GM12878 (cell line): ENCODE measurements at regions not wholly inside any gene's neighbourhood (a gene's known extent, or its start where the extent isn't known, plus 50 kb on each side); places are given as distances from the start of the nearest gene placed in this dataset.

Experiments used
- ATAC-seq: fragments of 200-7000 bp; cut with Tn5 transposase; 3 replicates; pipeline ENCODE4 v1.9.1; 2020; ENCODE audit warnings: mild to moderate bottlenecking, moderate library complexity
- BruUV-seq: library from RNA; stranded (reverse); fragments of 400-500 nt; replicated peaks from 2 replicates; lab custom pipeline; 2021; lab: Mats Ljungman, UMichigan
- CTCF ChIA-PET: fragments of 300-600 bp; sonication (Branson Sonifier 250); formaldehyde crosslinking; extraction: SDS; loops from one replicate; lab custom pipeline; 2021; ENCODE audit warnings: inconsistent platforms; lab: Yijun Ruan, JAX
- POLR2A ChIA-PET: fragments of 350-600 bp; formaldehyde crosslinking; extraction: SDS; loops from one replicate; lab custom pipeline; 2021; ENCODE audit warnings: inconsistent platforms; lab: Charles Lee
- RAD21 ChIA-PET: fragments of 300-600 bp; sonication (Branson Sonifier 250); formaldehyde crosslinking; loops from one replicate; lab custom pipeline; 2023; ENCODE audit warnings: antibody characterized with exemption; ENCODE audit not compliant: unreplicated experiment; lab: Charles Lee
- SMC1A ChIA-PET: fragments of 300-600 bp; sonication (Branson Sonifier 250); formaldehyde crosslinking; loops from one replicate; lab custom pipeline; 2023; ENCODE audit not compliant: unreplicated experiment, uncharacterized antibody; lab: Charles Lee
- DNase-seq: peaks from one replicate; pipeline ENCODE4 v3.0.0-alpha.2; 2011; ENCODE audit warnings: low read depth, low spot score
- FAIRE-seq: peaks from 3 replicates; lab custom pipeline; 2011; peaks lifted over from hg19 to GRCh38; lab: Jason Lieb, UNC
- H2AFZ ChIP-seq: 2 replicates; pipeline ENCODE4 v1.6.0; 2011; ENCODE audit warnings: low read depth, low read length, control low read depth; ENCODE audit not compliant: control insufficient read depth
- H3K27ac ChIP-seq: 2 replicates; pipeline ENCODE4 v1.5.1; 2011; ENCODE audit warnings: control low read depth; ENCODE audit not compliant: control insufficient read depth, insufficient read depth
- H3K27me3 ChIP-seq, 2 experiments: replicated peaks in 1 of 2; 2 replicates each; pipeline versions ENCODE4 v1.6.0 to v1.6.1; 2011; ENCODE audit warnings: low read length in 1 of 2; ENCODE audit not compliant: control insufficient read depth in 2 of 2, insufficient read depth in 2 of 2
- H3K36me3 ChIP-seq, 2 experiments: 2 replicates each; pipeline ENCODE4 v1.5.1; 2011; ENCODE audit warnings: low read length in 1 of 2; ENCODE audit not compliant: control insufficient read depth in 2 of 2, insufficient read depth in 2 of 2
- H3K4me1 ChIP-seq: 2 replicates; pipeline ENCODE4 v1.6.1; 2011; ENCODE audit warnings: mild to moderate bottlenecking, low read length, moderate library complexity, mixed read lengths; ENCODE audit not compliant: control insufficient read depth, insufficient read depth
- H3K4me2 ChIP-seq: 2 replicates; pipeline ENCODE4 v1.6.0; 2011; ENCODE audit warnings: control low read depth; ENCODE audit not compliant: control insufficient read depth, insufficient read depth
- H3K4me3 ChIP-seq: fragments of 200-600 bp; sonication (generic); 2 replicates; pipeline ENCODE4 v1.5.1; 2016
- H3K79me2 ChIP-seq: 2 replicates; pipeline ENCODE4 v1.6.0; 2011; ENCODE audit warnings: low read length; ENCODE audit not compliant: control insufficient read depth, insufficient read depth
- H3K9ac ChIP-seq: 2 replicates; pipeline ENCODE4 v1.8.0; 2011; ENCODE audit warnings: low read length, control low read depth, mixed read lengths; ENCODE audit not compliant: control insufficient read depth, insufficient read depth
- H3K9me3 ChIP-seq: replicated peaks from 3 replicates; pipeline ENCODE4 v1.5.1; 2011; ENCODE audit warnings: mild to moderate bottlenecking, low read length; ENCODE audit not compliant: control insufficient read depth, insufficient read depth
- H4K20me1 ChIP-seq: 2 replicates; pipeline ENCODE4 v1.6.0; 2011; ENCODE audit not compliant: control insufficient read depth, insufficient read depth
- ATF3 ChIP-seq: IDR thresholded peaks from 2 replicates; pipeline ENCODE4 v1.6.1; 2011; ENCODE audit warnings: low read depth, mild to moderate bottlenecking, low read length, moderate library complexity, borderline replicate concordance; ENCODE audit errors: extremely low read depth
- SRF ChIP-seq, 2 experiments: IDR thresholded peaks; 2 replicates each; pipeline ENCODE4 v1.6.1; 2011; ENCODE audit warnings: low read depth in 2 of 2, low read length in 2 of 2, mild to moderate bottlenecking in 1 of 2, moderate library complexity in 1 of 2
- ZZZ3 ChIP-seq: IDR thresholded peaks from 2 replicates; pipeline ENCODE4 v1.6.1; 2011; ENCODE audit warnings: low read depth; ENCODE audit not compliant: control insufficient read depth, insufficient read length
- WGBS: methylation state at CpG from one replicate; pipeline ENCODE4 v1.1.6; 2016; ENCODE audit warnings: low lambda C conversion rate; ENCODE audit not compliant: insufficient replicate concordance, insufficient coverage; ENCODE audit errors: missing lambda C conversion rate; 5-methylcytosine and 5-hydroxymethylcytosine counted together
- in situ Hi-C: fragments of 300-500 bp; cut with MboI; formaldehyde crosslinking; loops from 9 replicates; pipeline ENCODE4 v1.14.3; 2018; ENCODE audit warnings: mixed read lengths
- intact Hi-C: fragments of 100-400 bp; cut with micrococcal nuclease; formaldehyde crosslinking; loops from one replicate; pipeline ENCODE4 v1.14.2; 2022; ENCODE audit not compliant: unreplicated experiment

- Histone ChIP-seq H2AFZ (no peak overlapping the region), H3K27ac (no peak overlapping the region), H3K9me3 (no peaks in the 10 kb centered on the region), H3K36me3 (no peaks in the 10 kb centered on the region), H3K27me3 (no peaks in the 10 kb centered on the region), H4K20me1 (no peaks in the 10 kb centered on the region), H3K79me2 (no peaks in the 10 kb centered on the region), H3K4me2 (no peak overlapping the region), H3K4me1 (no peaks in the 10 kb centered on the region), H3K4me3 (no peak overlapping the region), H3K9ac (no peak overlapping the region)
- no peak for FAIRE-seq
- in situ Hi-C loops = no loop called here
- intact Hi-C loops = no loop called here
- ATAC-seq = no peak
- CTCF ChIA-PET = no interaction called here
- SMC1A ChIA-PET = no interaction called here
- no peak for DNase-seq
- BruUV-seq = no TSS peak
- RAD21 ChIA-PET = no interaction called here
- 51% methylated on average over 5 of the region's 5 CpGs for WGBS
- POLR2A ChIA-PET = no interaction called here
- TF ChIP-seq SRF (IDR thresholded peaks at IDR 0.05; ENCODE audit: low read depth in 2 of 2, low read length in 2 of 2) = no peak
Observed at GRCh38 chr6:85348643-85349042, 101.2 kb upstream of the NT5E start.

- in situ Hi-C loops = no loop called here
- no peak overlapping the region for H3K4me3 ChIP-seq
- no peaks in the 10 kb centered on the region for H4K20me1 ChIP-seq
- H3K4me2 ChIP-seq = no peak overlapping the region
- SMC1A ChIA-PET = interaction anchor here (0.7 to 1.0 kb wide), 2 partner anchors 139 to 146 kb away, joined by 3 to 5 read pairs; no protein-coding TSS in a partner anchor
- CTCF ChIA-PET = interaction anchor here (0.6 kb wide), 1 partner anchor 179 kb away, joined by 4 read pairs; no protein-coding TSS in a partner anchor
- intact Hi-C loops = no loop called here
- no peak overlapping the region for H3K9ac ChIP-seq
- FAIRE-seq = no peak
- no peak overlapping the region for H2AFZ ChIP-seq
- DNase-seq = no peak
- H3K36me3 ChIP-seq = no peaks in the 10 kb centered on the region
- no peaks in the 10 kb centered on the region for H3K27me3 ChIP-seq
- RAD21 ChIA-PET = no interaction called here
- POLR2A ChIA-PET = no interaction called here
- no peak overlapping the region for H3K27ac ChIP-seq
- no peak for ATAC-seq
- TF ChIP-seq ATF3 (no peak), ZZZ3 (no peak)
- WGBS = 89% methylated on average over 1 of the region's 1 CpG
- H3K79me2 ChIP-seq = no peaks in the 10 kb centered on the region
- H3K9me3 ChIP-seq = no peaks in the 10 kb centered on the region
- BruUV-seq = no TSS peak
- no peaks in the 10 kb centered on the region for H3K4me1 ChIP-seq
Observed at GRCh38 chr6:85347812-85348211, 102.1 kb upstream of the NT5E start.
